ENCODE measurements at regions not wholly inside any gene's neighbourhood (a gene's known extent, or its start where the extent isn't known, plus 50 kb on each side); places are given as distances from the start of the nearest gene placed in this dataset.

- TF ChIP-seq GATA2 (IDR thresholded peaks at IDR 0.05; ENCODE audit: low read depth, low read length) (no peak), GATA3 (IDR thresholded peaks at IDR 0.05; ENCODE audit: low read depth, low read length) (no peak)
Measured at GRCh38 chr11:11073996-11074395, 216.1 kb upstream of the ZBED5 start.

Measured in SH-SY5Y (cell line).